ENCODE measurements at regions not wholly inside any gene's neighbourhood (a gene's known extent, or its start where the extent isn't known, plus 50 kb on each side); places are given as distances from the start of the nearest gene placed in this dataset.

- Histone ChIP-seq H3K4me1 (ENCODE audit: control insufficient read depth in 5 of 5, insufficient read depth in 5 of 5, low read length in 5 of 5) (no peaks in the 10 kb centered on the region), H3K4me3 (no peak overlapping the region), H3K9ac (ENCODE audit: insufficient read depth in 1 of 2, low read length in 2 of 2) (no peak overlapping the region), H3K27me3 (ENCODE audit: control insufficient read depth in 3 of 3, insufficient read depth in 3 of 3, low read length in 2 of 3) (no peaks in the 10 kb centered on the region), H3K27ac (ENCODE audit: low read depth in 1 of 2, low read length in 1 of 2) (no peak overlapping the region), H3K36me3 (ENCODE audit: control insufficient read depth in 4 of 4, insufficient read depth in 4 of 4, low read length in 4 of 4) (no peaks in the 10 kb centered on the region), H3K9me3 (ENCODE audit: control insufficient read depth in 4 of 4, insufficient read depth in 3 of 4, low read length in 3 of 4) (peaks cover 0 to 5% (median 1%) of the 10 kb centered on the region in 4 donors)
- no peak for DNase-seq
- WGBS, 2 donors, result 89% methylated on average over 1 of the region's 1 CpG
- no peak for TF ChIP-seq CTCF (IDR thresholded peaks at IDR 0.05; ENCODE audit: control extremely low read depth, extremely low read depth)
- no peak for ATAC-seq (ENCODE audit: insufficient read depth, low FRiP score)
These were observed 262.4 kb upstream of the TMEM229A start for GRCh38 chr7:124295289-124295688.

- TF ChIP-seq CTCF (IDR thresholded peaks at IDR 0.05; ENCODE audit: control extremely low read depth, extremely low read depth), result no peak
- Histone ChIP-seq H3K4me3 (no peak overlapping the region), H3K9ac (ENCODE audit: insufficient read depth in 1 of 2, low read length in 2 of 2) (no peak overlapping the region), H3K4me1 (ENCODE audit: control insufficient read depth in 5 of 5, insufficient read depth in 5 of 5, low read length in 5 of 5) (no peaks in the 10 kb centered on the region), H3K9me3 (ENCODE audit: control insufficient read depth in 4 of 4, insufficient read depth in 3 of 4, low read length in 3 of 4) (peaks cover 0 to 2% (median 0%) of the 10 kb centered on the region in 4 donors), H3K27ac (ENCODE audit: low read depth in 1 of 2, low read length in 1 of 2) (no peak overlapping the region), H3K27me3 (ENCODE audit: control insufficient read depth in 3 of 3, insufficient read depth in 3 of 3, low read length in 2 of 3) (no peaks in the 10 kb centered on the region), H3K36me3 (ENCODE audit: control insufficient read depth in 4 of 4, insufficient read depth in 4 of 4, low read length in 4 of 4) (no peaks in the 10 kb centered on the region)
- ATAC-seq (ENCODE audit: insufficient read depth, low FRiP score), result no peak
- DNase-seq, result no peak
- WGBS, 2 donors, result 53 to 78% methylated on average over 1 of the region's 1 CpG
These were observed 252.1 kb upstream of the TMEM229A start for GRCh38 chr7:124284937-124285336.

GRCh38 chr7:124276005-124276622 is 243.2 kb upstream of the TMEM229A start:
- ATAC-seq (ENCODE audit: insufficient read depth, low FRiP score) (no peak), DNase-seq (no peak)
- Histone ChIP-seq H3K9me3 (ENCODE audit: control insufficient read depth in 4 of 4, insufficient read depth in 3 of 4, low read length in 3 of 4) (no peaks in the 10 kb centered on the region), H3K36me3 (ENCODE audit: control insufficient read depth in 4 of 4, insufficient read depth in 4 of 4, low read length in 4 of 4) (no peaks in the 10 kb centered on the region), H3K27ac (ENCODE audit: low read depth in 1 of 2, low read length in 1 of 2) (no peak overlapping the region), H3K9ac (ENCODE audit: insufficient read depth in 1 of 2, low read length in 2 of 2) (no peak overlapping the region), H3K27me3 (ENCODE audit: control insufficient read depth in 3 of 3, insufficient read depth in 3 of 3, low read length in 2 of 3) (no peaks in the 10 kb centered on the region), H3K4me3 (no peak overlapping the region), H3K4me1 (ENCODE audit: control insufficient read depth in 5 of 5, insufficient read depth in 5 of 5, low read length in 5 of 5) (no peaks in the 10 kb centered on the region)
- no peak for TF ChIP-seq CTCF (IDR thresholded peaks at IDR 0.05; ENCODE audit: control extremely low read depth, extremely low read depth)
- WGBS, 2 donors, result 72 to 80% methylated on average over 3 of the region's 3 CpGs

GRCh38 chr7:124275411-124275810 is 242.5 kb upstream of the TMEM229A start:
- Histone ChIP-seq H3K9ac (ENCODE audit: insufficient read depth in 1 of 2, low read length in 2 of 2) (no peak overlapping the region), H3K36me3 (ENCODE audit: control insufficient read depth in 4 of 4, insufficient read depth in 4 of 4, low read length in 4 of 4) (no peaks in the 10 kb centered on the region), H3K27ac (ENCODE audit: low read depth in 1 of 2, low read length in 1 of 2) (no peak overlapping the region), H3K4me1 (ENCODE audit: control insufficient read depth in 5 of 5, insufficient read depth in 5 of 5, low read length in 5 of 5) (no peaks in the 10 kb centered on the region), H3K9me3 (ENCODE audit: control insufficient read depth in 4 of 4, insufficient read depth in 3 of 4, low read length in 3 of 4) (no peaks in the 10 kb centered on the region), H3K4me3 (no peak overlapping the region), H3K27me3 (ENCODE audit: control insufficient read depth in 3 of 3, insufficient read depth in 3 of 3, low read length in 2 of 3) (no peaks in the 10 kb centered on the region)
- WGBS, 2 donors, result 40 to 61% methylated on average over 3 of the region's 3 CpGs
- no peak for TF ChIP-seq CTCF (IDR thresholded peaks at IDR 0.05; ENCODE audit: control extremely low read depth, extremely low read depth)
- ATAC-seq (ENCODE audit: insufficient read depth, low FRiP score) (no peak), DNase-seq (peak in 2 of 3 donors; percentile 5 to 29)
